GM10266 (cell line): ENCODE measurements at regions not wholly inside any gene's neighbourhood (a gene's known extent, or its start where the extent isn't known, plus 50 kb on each side); places are given as distances from the start of the nearest gene placed in this dataset.

Experiments used
- DNase-seq: peaks from one replicate; pipeline ENCODE4 v3.0.0; 2012; ENCODE audit errors: extremely low spot score
- TF ChIP-seq, protein P1 (sequence below): IDR thresholded peaks from 2 replicates; pipeline ENCODE4 v1.5.1; 2012; ENCODE audit warnings: mild to moderate bottlenecking, low read depth; ENCODE audit not compliant: control insufficient read depth, insufficient read depth; ENCODE audit errors: missing control alignments

DNA sequence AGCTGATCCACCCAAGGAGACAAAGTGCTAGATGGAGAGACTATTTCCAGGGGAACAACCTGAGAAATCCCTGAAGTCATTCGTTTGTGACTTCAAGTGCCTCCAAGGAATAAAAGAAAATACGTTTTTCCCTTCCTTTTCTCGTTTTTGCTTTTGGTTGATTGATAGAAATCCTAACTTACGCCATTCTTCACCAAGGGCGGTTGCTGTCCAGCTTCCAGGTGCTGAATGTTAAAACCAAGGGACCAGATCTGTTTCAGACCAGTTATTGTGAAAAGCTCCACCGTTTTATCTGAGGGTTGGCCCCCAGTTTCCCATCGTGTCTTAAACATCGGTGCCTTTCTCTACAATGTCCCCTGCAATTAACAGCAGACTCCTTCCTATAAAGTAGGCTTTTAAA is 600.7 kb upstream of the SGCD start:
- TF ChIP-seq, protein P1, sequence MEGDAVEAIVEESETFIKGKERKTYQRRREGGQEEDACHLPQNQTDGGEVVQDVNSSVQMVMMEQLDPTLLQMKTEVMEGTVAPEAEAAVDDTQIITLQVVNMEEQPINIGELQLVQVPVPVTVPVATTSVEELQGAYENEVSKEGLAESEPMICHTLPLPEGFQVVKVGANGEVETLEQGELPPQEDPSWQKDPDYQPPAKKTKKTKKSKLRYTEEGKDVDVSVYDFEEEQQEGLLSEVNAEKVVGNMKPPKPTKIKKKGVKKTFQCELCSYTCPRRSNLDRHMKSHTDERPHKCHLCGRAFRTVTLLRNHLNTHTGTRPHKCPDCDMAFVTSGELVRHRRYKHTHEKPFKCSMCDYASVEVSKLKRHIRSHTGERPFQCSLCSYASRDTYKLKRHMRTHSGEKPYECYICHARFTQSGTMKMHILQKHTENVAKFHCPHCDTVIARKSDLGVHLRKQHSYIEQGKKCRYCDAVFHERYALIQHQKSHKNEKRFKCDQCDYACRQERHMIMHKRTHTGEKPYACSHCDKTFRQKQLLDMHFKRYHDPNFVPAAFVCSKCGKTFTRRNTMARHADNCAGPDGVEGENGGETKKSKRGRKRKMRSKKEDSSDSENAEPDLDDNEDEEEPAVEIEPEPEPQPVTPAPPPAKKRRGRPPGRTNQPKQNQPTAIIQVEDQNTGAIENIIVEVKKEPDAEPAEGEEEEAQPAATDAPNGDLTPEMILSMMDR: no peak

DNA sequence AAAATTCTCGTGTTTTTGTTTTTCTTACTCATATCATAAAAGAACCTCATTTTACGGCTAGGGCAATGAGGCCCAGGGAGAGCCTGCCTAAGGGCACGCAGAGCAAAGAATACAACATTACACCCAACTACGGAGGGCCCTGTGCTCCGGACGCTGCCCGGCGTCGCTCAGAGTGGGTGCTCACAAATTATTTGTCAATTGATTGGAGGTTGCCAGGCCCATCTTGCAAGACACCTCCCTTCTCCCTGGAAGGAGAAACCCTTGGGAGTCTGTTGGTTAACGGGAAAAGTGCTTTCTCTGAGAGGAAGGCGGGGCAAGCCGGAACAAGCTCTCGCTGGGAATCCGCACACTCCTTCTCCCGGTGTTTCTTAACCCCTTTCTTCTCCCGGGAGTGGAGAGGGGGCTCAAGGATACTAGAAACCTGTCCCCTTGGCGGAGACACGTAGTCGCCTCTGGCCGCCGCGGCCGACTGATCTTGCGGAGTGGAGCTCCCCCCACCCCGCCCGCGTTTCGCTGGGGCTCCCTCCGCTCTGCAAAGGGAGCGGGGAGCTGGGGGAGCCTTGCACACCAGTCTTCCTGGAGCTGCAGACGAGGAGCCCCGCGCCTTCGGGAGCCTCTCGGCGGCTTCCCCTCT is 599.3 kb upstream of the SGCD start:
- no peak for DNase-seq
- TF ChIP-seq, protein P1: no peak

More for the DNA sequence above, 600.7 kb upstream of the SGCD start:
- no peak for DNase-seq

DNA sequence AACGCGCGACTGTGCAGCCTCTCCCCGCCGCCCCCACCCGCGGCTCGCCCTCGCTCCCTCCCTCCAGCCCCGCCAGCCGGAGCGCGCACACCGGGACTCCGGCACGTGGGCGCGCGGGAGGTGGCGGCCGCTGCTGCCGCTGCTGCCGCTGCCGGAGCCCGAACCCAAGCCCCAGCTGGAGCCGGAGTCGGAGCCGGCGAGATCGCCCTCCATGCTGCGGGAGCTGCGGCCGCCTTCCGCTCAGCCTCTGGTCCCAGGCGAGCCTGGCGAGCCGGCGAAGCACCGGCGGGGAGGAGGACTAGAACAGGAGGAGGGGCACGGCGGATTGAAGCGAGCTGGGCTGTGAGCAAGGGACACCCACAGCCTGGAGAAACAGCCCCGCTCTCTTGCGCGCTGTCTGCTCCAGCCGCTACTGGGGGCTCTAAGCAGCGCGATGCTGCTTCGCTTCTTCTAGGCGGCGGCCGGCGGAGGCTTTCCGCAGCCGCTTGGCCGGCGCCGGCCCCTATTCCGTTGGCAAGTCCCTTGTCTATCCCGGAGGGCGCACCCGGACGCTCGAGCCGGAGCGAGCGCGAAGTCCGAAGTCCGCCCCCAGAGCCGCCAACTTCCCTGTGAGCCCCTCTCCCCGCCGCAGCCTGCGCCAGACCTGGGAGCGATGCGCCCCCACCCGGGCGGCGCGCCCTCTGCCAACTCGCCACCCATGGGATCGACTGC is 598.7 kb upstream of the SGCD start:
- TF ChIP-seq, protein P1: no peak

DNA sequence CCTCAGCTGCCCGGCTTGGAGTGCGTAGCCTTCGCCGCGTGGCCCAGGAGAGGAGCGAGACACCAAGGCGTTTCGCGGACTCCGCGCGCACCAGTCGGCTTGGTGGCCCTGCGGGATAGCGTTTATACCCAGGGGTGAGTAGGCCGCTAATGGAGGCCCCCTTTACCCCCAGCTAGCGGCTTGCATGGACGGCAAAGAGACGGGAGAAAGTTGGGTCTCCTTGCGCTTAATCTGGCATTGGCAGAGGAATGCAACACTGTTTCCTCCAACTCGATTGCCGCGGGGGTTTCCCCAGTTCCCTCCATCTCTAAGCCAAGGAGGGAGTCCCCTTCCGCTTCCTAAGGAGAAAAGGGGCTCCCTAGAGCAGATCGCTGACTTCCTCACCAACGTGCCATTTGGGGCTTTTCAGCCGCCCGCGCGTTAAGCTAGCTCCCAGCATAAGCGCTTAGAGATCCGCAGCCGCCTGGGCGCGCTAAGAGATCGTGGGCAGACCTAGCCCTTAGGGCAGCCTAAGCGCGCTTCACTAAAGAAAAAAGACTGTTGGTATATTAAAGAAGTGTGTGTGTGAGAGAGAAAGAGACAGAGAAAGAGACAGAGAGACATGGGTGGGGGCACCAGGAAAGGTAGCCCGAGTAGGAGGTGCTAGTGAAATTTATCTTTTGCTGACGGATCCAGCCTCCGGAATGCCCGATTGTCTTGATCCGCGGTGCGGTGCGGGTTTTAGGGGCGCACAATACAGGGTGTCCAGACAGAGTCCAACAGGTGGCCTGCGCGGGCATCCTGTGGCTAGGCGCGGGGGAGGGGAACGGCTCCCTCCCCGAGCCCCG is 597.9 kb upstream of the SGCD start:
- TF ChIP-seq, protein P1: no peak
- DNase-seq: peak; percentile 21

More for the DNA sequence above, 598.7 kb upstream of the SGCD start:
- no peak for DNase-seq

DNA sequence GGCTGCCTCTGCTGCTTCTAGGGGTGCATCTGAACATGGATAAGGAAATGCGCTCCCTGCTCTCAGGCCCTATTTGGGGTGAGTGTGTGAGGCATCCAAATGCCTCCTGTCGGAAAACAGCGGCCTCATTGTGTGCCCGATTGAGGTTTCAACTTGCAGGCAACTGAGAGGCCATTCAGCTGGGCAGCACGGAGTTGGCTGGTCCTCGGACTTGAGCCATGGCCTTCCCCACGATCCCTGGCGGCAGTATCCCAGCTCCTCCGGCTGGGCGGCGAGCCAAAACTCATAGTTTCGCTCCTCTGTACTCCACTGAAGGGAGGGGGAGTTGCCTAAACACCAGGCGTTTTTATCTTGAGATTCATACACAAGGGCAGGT is 597.3 kb upstream of the SGCD start:
- no peak for DNase-seq
- TF ChIP-seq, protein P1: no peak

DNA sequence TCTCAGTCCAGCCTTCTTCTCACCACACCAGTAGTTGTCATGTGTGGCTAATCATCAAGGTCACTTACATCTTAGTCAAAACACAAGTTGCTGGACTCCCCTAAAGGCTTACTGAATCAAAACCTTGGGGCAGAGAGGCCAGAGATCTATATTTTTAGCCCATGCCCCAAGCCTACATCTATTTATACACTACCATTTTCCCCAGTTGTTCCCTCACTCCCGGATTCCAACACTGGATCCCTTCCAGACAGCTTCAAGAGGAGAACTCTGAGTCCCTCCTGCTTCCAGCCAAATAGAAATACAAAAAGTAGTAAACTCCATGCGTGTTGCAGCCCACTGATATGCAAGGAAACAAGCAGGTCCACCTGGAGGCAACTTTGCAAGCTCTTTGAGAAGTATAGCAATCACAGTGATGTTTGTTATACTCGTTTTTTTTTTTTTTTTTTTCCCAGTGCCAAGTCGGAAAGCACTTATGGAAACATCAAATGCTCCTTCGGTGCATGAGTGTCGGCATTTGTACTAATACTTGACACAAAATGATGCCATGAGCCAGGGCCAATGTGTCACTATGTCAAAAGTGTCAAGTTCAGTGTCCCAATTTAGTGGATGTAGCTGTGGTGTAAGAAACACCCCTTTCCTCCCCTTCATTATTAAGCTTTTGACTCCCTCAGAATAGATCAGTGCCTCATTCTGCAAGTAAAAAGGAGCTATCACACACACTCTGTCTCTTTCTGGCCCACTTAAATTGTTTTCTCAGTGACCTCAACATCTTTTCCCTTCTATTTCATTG is 594.2 kb upstream of the SGCD start:
- no peak for DNase-seq
- TF ChIP-seq, protein P1: no peak
